ENCODE measurements at regions not wholly inside any gene's neighbourhood (a gene's known extent, or its start where the extent isn't known, plus 50 kb on each side); places are given as distances from the start of the nearest gene placed in this dataset.

GRCh38 chr1:29586991-29587745, 350.8 kb downstream of the PTPRU start:
- TF ChIP-seq LEF1 (IDR thresholded peaks at IDR 0.05; ENCODE audit: borderline replicate concordance) (no peak), SP1 (IDR thresholded peaks at IDR 0.05) (no peak), FOXM1 (IDR thresholded peaks at IDR 0.05; ENCODE audit: borderline replicate concordance) (no peak), CTBP1 (IDR thresholded peaks at IDR 0.05; ENCODE audit: borderline replicate concordance) (no peak)
